GM23338 (cell line): ENCODE measurements at regions not wholly inside any gene's neighbourhood (a gene's known extent, or its start where the extent isn't known, plus 50 kb on each side); places are given as distances from the start of the nearest gene placed in this dataset.

Experiments used
- ATAC-seq: fragments of 200-7000 bp; cut with Tn5 transposase; 3 replicates; pipeline ENCODE4 v1.9.1; 2020
- DNase-seq: peaks from one replicate; pipeline ENCODE4 v3.0.0-alpha.2; 2015; ENCODE audit warnings: low spot score
- H2AFZ ChIP-seq: fragments of 200-600 bp; sonication (generic); 2 replicates; pipeline ENCODE4 v1.8.0; 2016; ENCODE audit warnings: antibody characterized with exemption, mild to moderate bottlenecking, moderate library complexity
- H3F3A ChIP-seq: fragments of 200-600 bp; sonication (generic); replicated peaks from 2 replicates; pipeline ENCODE4 v1.8.0; 2017; ENCODE audit warnings: antibody characterized with exemption, mixed run types, low read depth
- H3K27ac ChIP-seq: fragments of 200-600 bp; sonication (generic); 2 replicates; pipeline ENCODE4 v1.6.1; 2016; ENCODE audit warnings: low read depth
- H3K27me3 ChIP-seq: fragments of 200-600 bp; sonication (generic); 2 replicates; pipeline ENCODE4 v1.8.0; 2016; ENCODE audit warnings: mild to moderate bottlenecking, mixed run types, moderate library complexity; ENCODE audit not compliant: insufficient read depth
- H3K36me3 ChIP-seq: fragments of 200-600 bp; sonication (generic); 2 replicates; pipeline ENCODE4 v1.8.0; 2016; ENCODE audit warnings: mild to moderate bottlenecking; ENCODE audit not compliant: insufficient read depth
- H3K4me1 ChIP-seq: fragments of 200-600 bp; sonication (generic); 2 replicates; pipeline ENCODE4 v1.8.0; 2016; ENCODE audit warnings: mild to moderate bottlenecking, moderate library complexity; ENCODE audit not compliant: insufficient read depth
- H3K4me2 ChIP-seq: fragments of 200-600 bp; sonication (generic); 2 replicates; pipeline ENCODE4 v1.7.1; 2017; ENCODE audit warnings: mixed run types
- H3K4me3 ChIP-seq: fragments of 200-600 bp; sonication (generic); 2 replicates; pipeline ENCODE4 v1.6.1; 2016; ENCODE audit warnings: mixed run types
- H3K79me2 ChIP-seq: fragments of 200-600 bp; sonication (generic); replicated peaks from 2 replicates; pipeline ENCODE4 v1.8.0; 2017; ENCODE audit warnings: mild to moderate bottlenecking; ENCODE audit not compliant: insufficient read depth
- H3K9me2 ChIP-seq: fragments of 200-600 bp; sonication (generic); 2 replicates; pipeline ENCODE4 v1.8.0; 2017; ENCODE audit not compliant: insufficient read depth
- H4K20me1 ChIP-seq: fragments of 200-600 bp; sonication (generic); replicated peaks from 2 replicates; pipeline ENCODE4 v1.8.0; 2017; ENCODE audit warnings: mild to moderate bottlenecking; ENCODE audit not compliant: insufficient read depth
- H3K27ac Mint-ChIP-seq: 2 replicates; pipeline ENCODE4 v1.8.0; 2020; ENCODE audit warnings: inconsistent platforms, mild to moderate bottlenecking, moderate library complexity, mixed read lengths
- H3K27me3 Mint-ChIP-seq: 3 replicates; pipeline ENCODE4 v1.8.0; 2022; ENCODE audit warnings: low read depth, mild to moderate bottlenecking, moderate library complexity, mixed read lengths, inconsistent platforms; ENCODE audit not compliant: insufficient read depth, poor library complexity
- H3K36me3 Mint-ChIP-seq: 3 replicates; pipeline ENCODE4 v1.8.0; 2021; ENCODE audit warnings: low read depth, mild to moderate bottlenecking, inconsistent platforms, moderate library complexity, mixed read lengths
- H3K4me1 Mint-ChIP-seq: 3 replicates; pipeline ENCODE4 v1.8.0; 2020; ENCODE audit warnings: mild to moderate bottlenecking, inconsistent platforms, mixed read lengths
- H3K4me3 Mint-ChIP-seq: 3 replicates; pipeline ENCODE4 v1.8.0; 2021; ENCODE audit warnings: moderate library complexity, mild to moderate bottlenecking, inconsistent platforms, mixed read lengths
- H3K9me3 Mint-ChIP-seq: 3 replicates; pipeline ENCODE4 v1.8.0; 2020; ENCODE audit warnings: moderate library complexity, mild to moderate bottlenecking, inconsistent platforms, mixed read lengths
- CREB1 ChIP-seq: fragments of 250-450 bp; sonication (Bioruptor Pico); IDR thresholded peaks from 2 replicates; pipeline ENCODE4 v1.5.0; 2020; ENCODE audit warnings: low read depth, mild to moderate bottlenecking, moderate library complexity
- EZH2 ChIP-seq: fragments of 200-600 bp; sonication (generic); IDR thresholded peaks from one replicate; pipeline ENCODE4 v1.8.0; 2017; ENCODE audit warnings: antibody characterized with exemption, mild to moderate bottlenecking, low read depth; ENCODE audit not compliant: unreplicated experiment
- NANOG ChIP-seq: IDR thresholded peaks from 2 replicates; pipeline ENCODE4 v1.6.1; 2016; ENCODE audit warnings: antibody characterized with exemption, borderline replicate concordance
- POLR2AphosphoS5 ChIP-seq: IDR thresholded peaks from 2 replicates; pipeline ENCODE4 v1.6.1; 2016; ENCODE audit warnings: antibody characterized with exemption, low read depth
- STAT1 ChIP-seq: IDR thresholded peaks from one replicate; pipeline ENCODE4 v1.6.1; 2016; ENCODE audit warnings: antibody characterized with exemption; ENCODE audit not compliant: unreplicated experiment
- ZNF331 ChIP-seq: fragments of 250-450 bp; sonication (Bioruptor Pico); IDR thresholded peaks from 2 replicates; pipeline ENCODE4 v1.5.0; 2020; ENCODE audit warnings: low read depth, mild to moderate bottlenecking, moderate library complexity
- TF ChIP-seq, protein P1 (sequence below): fragments of 250-450 bp; sonication (Bioruptor Pico); IDR thresholded peaks from 2 replicates; pipeline ENCODE4 v1.5.0; 2020; ENCODE audit warnings: mild to moderate bottlenecking, moderate library complexity
- TF ChIP-seq, protein P2 (sequence below): IDR thresholded peaks from 2 replicates; pipeline ENCODE4 v1.6.1; 2016; ENCODE audit warnings: antibody characterized with exemption
- TF ChIP-seq, protein P3 (sequence below): IDR thresholded peaks from one replicate; pipeline ENCODE4 v1.6.1; 2018; ENCODE audit warnings: antibody characterized with exemption; ENCODE audit not compliant: unreplicated experiment
- TF ChIP-seq, protein P4 (sequence below), 2 experiments: fragments of 200-600 bp in 1 of 2; sonication (generic) in 1 of 2; conservative IDR thresholded peaks; 2 replicates each; pipeline versions ENCODE4 v1.5.1 to v1.6.1; 2016 to 2017; ENCODE audit warnings: antibody characterized with exemption in 2 of 2, low read depth in 2 of 2, mild to moderate bottlenecking in 2 of 2, moderate library complexity in 1 of 2

DNA sequence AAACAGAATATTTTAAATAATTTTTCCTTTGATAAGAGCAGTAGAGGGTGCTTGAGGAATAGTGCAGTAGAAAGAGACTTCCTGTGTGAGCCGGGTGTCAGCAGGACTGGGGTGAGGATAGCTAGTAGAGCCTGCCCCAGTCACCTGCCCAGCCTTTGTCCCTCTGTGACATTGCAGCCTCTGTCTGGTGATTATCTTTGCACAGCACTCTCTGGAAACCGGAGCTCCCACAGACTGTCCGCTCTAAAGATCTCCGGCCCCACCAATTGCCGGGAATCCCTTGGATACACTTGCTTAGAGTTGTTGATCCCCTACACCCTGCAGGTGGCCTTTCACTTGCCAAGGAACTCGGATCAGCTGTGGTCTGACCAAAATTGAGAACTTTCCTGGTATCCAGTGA, 1081.3 kb upstream of the TMEFF2 start (continued):
- TF ChIP-seq, protein P1, sequence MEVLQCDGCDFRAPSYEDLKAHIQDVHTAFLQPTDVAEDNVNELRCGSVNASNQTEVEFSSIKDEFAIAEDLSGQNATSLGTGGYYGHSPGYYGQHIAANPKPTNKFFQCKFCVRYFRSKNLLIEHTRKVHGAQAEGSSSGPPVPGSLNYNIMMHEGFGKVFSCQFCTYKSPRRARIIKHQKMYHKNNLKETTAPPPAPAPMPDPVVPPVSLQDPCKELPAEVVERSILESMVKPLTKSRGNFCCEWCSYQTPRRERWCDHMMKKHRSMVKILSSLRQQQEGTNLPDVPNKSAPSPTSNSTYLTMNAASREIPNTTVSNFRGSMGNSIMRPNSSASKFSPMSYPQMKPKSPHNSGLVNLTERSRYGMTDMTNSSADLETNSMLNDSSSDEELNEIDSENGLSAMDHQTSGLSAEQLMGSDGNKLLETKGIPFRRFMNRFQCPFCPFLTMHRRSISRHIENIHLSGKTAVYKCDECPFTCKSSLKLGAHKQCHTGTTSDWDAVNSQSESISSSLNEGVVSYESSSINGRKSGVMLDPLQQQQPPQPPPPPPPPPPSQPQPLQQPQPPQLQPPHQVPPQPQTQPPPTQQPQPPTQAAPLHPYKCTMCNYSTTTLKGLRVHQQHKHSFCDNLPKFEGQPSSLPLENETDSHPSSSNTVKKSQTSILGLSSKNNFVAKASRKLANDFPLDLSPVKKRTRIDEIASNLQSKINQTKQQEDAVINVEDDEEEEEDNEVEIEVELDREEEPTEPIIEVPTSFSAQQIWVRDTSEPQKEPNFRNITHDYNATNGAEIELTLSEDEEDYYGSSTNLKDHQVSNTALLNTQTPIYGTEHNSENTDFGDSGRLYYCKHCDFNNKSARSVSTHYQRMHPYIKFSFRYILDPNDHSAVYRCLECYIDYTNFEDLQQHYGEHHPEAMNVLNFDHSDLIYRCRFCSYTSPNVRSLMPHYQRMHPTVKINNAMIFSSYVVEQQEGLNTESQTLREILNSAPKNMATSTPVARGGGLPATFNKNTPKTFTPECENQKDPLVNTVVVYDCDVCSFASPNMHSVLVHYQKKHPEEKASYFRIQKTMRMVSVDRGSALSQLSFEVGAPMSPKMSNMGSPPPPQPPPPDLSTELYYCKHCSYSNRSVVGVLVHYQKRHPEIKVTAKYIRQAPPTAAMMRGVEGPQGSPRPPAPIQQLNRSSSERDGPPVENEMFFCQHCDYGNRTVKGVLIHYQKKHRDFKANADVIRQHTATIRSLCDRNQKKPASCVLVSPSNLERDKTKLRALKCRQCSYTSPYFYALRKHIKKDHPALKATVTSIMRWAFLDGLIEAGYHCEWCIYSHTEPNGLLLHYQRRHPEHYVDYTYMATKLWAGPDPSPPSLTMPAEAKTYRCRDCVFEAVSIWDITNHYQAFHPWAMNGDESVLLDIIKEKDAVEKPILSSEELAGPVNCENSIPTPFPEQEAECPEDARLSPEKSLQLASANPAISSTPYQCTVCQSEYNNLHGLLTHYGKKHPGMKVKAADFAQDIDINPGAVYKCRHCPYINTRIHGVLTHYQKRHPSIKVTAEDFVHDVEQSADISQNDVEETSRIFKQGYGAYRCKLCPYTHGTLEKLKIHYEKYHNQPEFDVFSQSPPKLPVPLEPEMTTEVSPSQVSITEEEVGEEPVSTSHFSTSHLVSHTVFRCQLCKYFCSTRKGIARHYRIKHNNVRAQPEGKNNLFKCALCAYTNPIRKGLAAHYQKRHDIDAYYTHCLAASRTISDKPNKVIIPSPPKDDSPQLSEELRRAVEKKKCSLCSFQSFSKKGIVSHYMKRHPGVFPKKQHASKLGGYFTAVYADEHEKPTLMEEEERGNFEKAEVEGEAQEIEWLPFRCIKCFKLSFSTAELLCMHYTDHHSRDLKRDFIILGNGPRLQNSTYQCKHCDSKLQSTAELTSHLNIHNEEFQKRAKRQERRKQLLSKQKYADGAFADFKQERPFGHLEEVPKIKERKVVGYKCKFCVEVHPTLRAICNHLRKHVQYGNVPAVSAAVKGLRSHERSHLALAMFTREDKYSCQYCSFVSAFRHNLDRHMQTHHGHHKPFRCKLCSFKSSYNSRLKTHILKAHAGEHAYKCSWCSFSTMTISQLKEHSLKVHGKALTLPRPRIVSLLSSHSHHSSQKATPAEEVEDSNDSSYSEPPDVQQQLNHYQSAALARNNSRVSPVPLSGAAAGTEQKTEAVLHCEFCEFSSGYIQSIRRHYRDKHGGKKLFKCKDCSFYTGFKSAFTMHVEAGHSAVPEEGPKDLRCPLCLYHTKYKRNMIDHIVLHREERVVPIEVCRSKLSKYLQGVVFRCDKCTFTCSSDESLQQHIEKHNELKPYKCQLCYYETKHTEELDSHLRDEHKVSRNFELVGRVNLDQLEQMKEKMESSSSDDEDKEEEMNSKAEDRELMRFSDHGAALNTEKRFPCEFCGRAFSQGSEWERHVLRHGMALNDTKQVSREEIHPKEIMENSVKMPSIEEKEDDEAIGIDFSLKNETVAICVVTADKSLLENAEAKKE (CRISPR knock-in tag), result no peak
- TF ChIP-seq ZNF331 (CRISPR knock-in tag), result no peak
- no peak for TF ChIP-seq CREB1 (CRISPR knock-in tag)
- TF ChIP-seq NANOG, result no peak
- TF ChIP-seq EZH2, result no peak

GRCh38 chr2:193272011-193272410, 1077.3 kb upstream of the TMEFF2 start:
- ATAC-seq, result no peak
- Mint-ChIP-seq H3K4me3 (no peak overlapping the region), H3K9me3 (no peaks in the 10 kb centered on the region; the same call in 2 of the 3 replicates)
- TF ChIP-seq, protein P2, sequence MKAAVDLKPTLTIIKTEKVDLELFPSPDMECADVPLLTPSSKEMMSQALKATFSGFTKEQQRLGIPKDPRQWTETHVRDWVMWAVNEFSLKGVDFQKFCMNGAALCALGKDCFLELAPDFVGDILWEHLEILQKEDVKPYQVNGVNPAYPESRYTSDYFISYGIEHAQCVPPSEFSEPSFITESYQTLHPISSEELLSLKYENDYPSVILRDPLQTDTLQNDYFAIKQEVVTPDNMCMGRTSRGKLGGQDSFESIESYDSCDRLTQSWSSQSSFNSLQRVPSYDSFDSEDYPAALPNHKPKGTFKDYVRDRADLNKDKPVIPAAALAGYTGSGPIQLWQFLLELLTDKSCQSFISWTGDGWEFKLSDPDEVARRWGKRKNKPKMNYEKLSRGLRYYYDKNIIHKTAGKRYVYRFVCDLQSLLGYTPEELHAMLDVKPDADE, result no peak
- no peak for TF ChIP-seq STAT1
- TF ChIP-seq, protein P3, sequence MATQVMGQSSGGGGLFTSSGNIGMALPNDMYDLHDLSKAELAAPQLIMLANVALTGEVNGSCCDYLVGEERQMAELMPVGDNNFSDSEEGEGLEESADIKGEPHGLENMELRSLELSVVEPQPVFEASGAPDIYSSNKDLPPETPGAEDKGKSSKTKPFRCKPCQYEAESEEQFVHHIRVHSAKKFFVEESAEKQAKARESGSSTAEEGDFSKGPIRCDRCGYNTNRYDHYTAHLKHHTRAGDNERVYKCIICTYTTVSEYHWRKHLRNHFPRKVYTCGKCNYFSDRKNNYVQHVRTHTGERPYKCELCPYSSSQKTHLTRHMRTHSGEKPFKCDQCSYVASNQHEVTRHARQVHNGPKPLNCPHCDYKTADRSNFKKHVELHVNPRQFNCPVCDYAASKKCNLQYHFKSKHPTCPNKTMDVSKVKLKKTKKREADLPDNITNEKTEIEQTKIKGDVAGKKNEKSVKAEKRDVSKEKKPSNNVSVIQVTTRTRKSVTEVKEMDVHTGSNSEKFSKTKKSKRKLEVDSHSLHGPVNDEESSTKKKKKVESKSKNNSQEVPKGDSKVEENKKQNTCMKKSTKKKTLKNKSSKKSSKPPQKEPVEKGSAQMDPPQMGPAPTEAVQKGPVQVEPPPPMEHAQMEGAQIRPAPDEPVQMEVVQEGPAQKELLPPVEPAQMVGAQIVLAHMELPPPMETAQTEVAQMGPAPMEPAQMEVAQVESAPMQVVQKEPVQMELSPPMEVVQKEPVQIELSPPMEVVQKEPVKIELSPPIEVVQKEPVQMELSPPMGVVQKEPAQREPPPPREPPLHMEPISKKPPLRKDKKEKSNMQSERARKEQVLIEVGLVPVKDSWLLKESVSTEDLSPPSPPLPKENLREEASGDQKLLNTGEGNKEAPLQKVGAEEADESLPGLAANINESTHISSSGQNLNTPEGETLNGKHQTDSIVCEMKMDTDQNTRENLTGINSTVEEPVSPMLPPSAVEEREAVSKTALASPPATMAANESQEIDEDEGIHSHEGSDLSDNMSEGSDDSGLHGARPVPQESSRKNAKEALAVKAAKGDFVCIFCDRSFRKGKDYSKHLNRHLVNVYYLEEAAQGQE, result no peak
- TF ChIP-seq, protein P4, sequence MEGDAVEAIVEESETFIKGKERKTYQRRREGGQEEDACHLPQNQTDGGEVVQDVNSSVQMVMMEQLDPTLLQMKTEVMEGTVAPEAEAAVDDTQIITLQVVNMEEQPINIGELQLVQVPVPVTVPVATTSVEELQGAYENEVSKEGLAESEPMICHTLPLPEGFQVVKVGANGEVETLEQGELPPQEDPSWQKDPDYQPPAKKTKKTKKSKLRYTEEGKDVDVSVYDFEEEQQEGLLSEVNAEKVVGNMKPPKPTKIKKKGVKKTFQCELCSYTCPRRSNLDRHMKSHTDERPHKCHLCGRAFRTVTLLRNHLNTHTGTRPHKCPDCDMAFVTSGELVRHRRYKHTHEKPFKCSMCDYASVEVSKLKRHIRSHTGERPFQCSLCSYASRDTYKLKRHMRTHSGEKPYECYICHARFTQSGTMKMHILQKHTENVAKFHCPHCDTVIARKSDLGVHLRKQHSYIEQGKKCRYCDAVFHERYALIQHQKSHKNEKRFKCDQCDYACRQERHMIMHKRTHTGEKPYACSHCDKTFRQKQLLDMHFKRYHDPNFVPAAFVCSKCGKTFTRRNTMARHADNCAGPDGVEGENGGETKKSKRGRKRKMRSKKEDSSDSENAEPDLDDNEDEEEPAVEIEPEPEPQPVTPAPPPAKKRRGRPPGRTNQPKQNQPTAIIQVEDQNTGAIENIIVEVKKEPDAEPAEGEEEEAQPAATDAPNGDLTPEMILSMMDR (conservative IDR thresholded peaks at IDR 0.05; ENCODE audit: low read depth in 2 of 2), result no peak
- no peak for TF ChIP-seq CREB1 (CRISPR knock-in tag)
- no peak for TF ChIP-seq POLR2AphosphoS5

More at GRCh38 chr2:193272011-193272410, 1077.3 kb upstream of the TMEFF2 start:
- Histone ChIP-seq H3K27me3 (no peaks in the 10 kb centered on the region), H3K27ac (no peak overlapping the region), H3F3A (no peaks in the 10 kb centered on the region), H4K20me1 (no peaks in the 10 kb centered on the region), H3K4me3 (no peak overlapping the region), H3K4me1 (no peaks in the 10 kb centered on the region), H3K4me2 (no peak overlapping the region), H3K9me2 (peaks cover 5% of the 10 kb centered on the region), H2AFZ (no peak overlapping the region), H3K36me3 (no peaks in the 10 kb centered on the region), H3K79me2 (no peaks in the 10 kb centered on the region)
- no peak for DNase-seq
- H3K27me3 Mint-ChIP-seq, result no peaks in the 10 kb centered on the region
- H3K36me3 Mint-ChIP-seq, result no peaks in the 10 kb centered on the region; the same call in 2 of the 3 replicates
- H3K4me1 Mint-ChIP-seq, result no peaks in the 10 kb centered on the region
- H3K27ac Mint-ChIP-seq, result no peak overlapping the region
